Ascending aorta (tissue), 2 donors: ENCODE measurements at regions not wholly inside any gene's neighbourhood (a gene's known extent, or its start where the extent isn't known, plus 50 kb on each side); places are given as distances from the start of the nearest gene placed in this dataset.

Source experiments
- DNase-seq, 2 donors: peaks; one replicate each; pipeline ENCODE4 v3.0.0-alpha.2; 2019; ENCODE audit warnings: low spot score in 2 of 2
- H3K27ac ChIP-seq, 2 donors: fragments of 200-600 bp; sonication (generic); one replicate each; pipeline ENCODE4 v1.5.1; 2016 to 2017; ENCODE audit warnings: mild to moderate bottlenecking in 1 of 2
- H3K27me3 ChIP-seq: fragments of 200-600 bp; sonication (generic); one replicate; pipeline ENCODE4 v1.5.1; 2017
- H3K36me3 ChIP-seq, 2 donors: fragments of 200-600 bp; sonication (generic); one replicate each; pipeline ENCODE4 v1.5.1; 2016
- H3K4me1 ChIP-seq, 2 donors: fragments of 200-600 bp; sonication (generic); one replicate each; pipeline ENCODE4 v1.5.1; 2016 to 2017; ENCODE audit warnings: mild to moderate bottlenecking in 1 of 2
- H3K4me3 ChIP-seq, 2 donors: fragments of 200-600 bp; sonication (generic); one replicate each; pipeline ENCODE4 v1.5.1; 2016 to 2017; ENCODE audit warnings: mild to moderate bottlenecking in 1 of 2
- H3K9me3 ChIP-seq, 2 donors: fragments of 200-600 bp; sonication (generic); one replicate each; pipeline ENCODE4 v1.5.1; 2016
- intact Hi-C: fragments of 100-400 bp; cut with DNase I; formaldehyde crosslinking; loops from one replicate; pipeline ENCODE4 v1.15.1; 2023
- TF ChIP-seq, protein P1 (sequence below), 3 experiments: fragments of 200-600 bp in 2 of 3; fragments of 450-650 bp in 1 of 3; sonication (generic) in 2 of 3; IDR thresholded peaks; one replicate each; pipeline ENCODE4 v1.5.1; 2016 to 2019; ENCODE audit warnings: antibody characterized with exemption in 3 of 3, mild to moderate bottlenecking in 1 of 3, moderate library complexity in 1 of 3

DNA sequence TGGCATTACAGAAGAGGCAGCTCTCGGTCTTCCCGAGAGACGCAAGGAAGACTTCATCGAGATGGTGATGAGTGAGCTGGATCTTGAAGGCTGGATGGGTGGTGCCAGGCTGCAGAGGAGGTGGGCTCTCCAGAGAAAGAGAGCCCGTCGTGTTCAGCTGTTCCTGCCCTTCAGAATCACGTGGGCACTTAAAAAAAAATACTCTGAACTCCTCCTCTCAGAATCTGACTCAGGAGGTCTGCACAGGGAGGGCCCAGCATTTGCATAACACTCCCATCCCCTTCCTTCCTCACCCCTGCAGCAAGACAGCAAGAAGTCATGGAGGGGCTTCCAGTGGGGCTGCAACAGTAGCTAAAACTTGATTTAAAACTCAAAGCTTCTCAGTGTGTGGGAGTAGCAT lies 203.0 kb downstream of the ATPSCKMT start:
- TF ChIP-seq, protein P1, sequence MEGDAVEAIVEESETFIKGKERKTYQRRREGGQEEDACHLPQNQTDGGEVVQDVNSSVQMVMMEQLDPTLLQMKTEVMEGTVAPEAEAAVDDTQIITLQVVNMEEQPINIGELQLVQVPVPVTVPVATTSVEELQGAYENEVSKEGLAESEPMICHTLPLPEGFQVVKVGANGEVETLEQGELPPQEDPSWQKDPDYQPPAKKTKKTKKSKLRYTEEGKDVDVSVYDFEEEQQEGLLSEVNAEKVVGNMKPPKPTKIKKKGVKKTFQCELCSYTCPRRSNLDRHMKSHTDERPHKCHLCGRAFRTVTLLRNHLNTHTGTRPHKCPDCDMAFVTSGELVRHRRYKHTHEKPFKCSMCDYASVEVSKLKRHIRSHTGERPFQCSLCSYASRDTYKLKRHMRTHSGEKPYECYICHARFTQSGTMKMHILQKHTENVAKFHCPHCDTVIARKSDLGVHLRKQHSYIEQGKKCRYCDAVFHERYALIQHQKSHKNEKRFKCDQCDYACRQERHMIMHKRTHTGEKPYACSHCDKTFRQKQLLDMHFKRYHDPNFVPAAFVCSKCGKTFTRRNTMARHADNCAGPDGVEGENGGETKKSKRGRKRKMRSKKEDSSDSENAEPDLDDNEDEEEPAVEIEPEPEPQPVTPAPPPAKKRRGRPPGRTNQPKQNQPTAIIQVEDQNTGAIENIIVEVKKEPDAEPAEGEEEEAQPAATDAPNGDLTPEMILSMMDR (IDR thresholded peaks at IDR 0.05), result no peak
- DNase-seq, result no peak
- Histone ChIP-seq H3K36me3 (no peaks in the 10 kb centered on the region), H3K27ac (no peak overlapping the region), H3K27me3 (no peaks in the 10 kb centered on the region), H3K9me3 (peaks cover 0 to 5% of the 10 kb centered on the region in 2 donors), H3K4me3 (no peak overlapping the region), H3K4me1 (no peaks in the 10 kb centered on the region)
- intact Hi-C loops, result no loop called here

DNA sequence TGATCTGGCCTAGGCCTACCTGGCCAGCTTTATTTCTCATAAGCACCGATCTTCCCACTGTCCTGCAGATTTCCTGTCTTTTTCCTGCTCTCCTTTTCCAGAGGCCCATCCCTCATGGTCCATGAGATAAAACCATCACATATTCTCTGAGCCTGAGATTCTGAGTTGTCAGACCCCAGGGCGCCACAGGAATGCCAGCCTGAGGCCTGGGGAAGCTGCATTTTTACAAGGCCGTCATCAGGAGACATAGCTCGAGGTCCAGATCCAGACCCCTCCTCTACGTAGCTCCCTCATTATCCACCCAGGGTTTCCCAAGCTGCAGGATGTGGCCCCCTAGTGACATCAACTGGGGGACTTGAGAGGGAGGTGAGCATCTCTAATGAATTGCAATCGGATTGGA lies 204.3 kb downstream of the ATPSCKMT start:
- H3K4me1 ChIP-seq, result no peaks in the 10 kb centered on the region
- H3K9me3 ChIP-seq, result no peaks in the 10 kb centered on the region
- DNase-seq, result no peak
- no peaks in the 10 kb centered on the region for H3K27me3 ChIP-seq
- no peak overlapping the region for H3K27ac ChIP-seq
- no peak overlapping the region for H3K4me3 ChIP-seq
- TF ChIP-seq, protein P1 (IDR thresholded peaks at IDR 0.05), result no peak
- no peaks in the 10 kb centered on the region for H3K36me3 ChIP-seq
- intact Hi-C loops, result no loop called here

DNA sequence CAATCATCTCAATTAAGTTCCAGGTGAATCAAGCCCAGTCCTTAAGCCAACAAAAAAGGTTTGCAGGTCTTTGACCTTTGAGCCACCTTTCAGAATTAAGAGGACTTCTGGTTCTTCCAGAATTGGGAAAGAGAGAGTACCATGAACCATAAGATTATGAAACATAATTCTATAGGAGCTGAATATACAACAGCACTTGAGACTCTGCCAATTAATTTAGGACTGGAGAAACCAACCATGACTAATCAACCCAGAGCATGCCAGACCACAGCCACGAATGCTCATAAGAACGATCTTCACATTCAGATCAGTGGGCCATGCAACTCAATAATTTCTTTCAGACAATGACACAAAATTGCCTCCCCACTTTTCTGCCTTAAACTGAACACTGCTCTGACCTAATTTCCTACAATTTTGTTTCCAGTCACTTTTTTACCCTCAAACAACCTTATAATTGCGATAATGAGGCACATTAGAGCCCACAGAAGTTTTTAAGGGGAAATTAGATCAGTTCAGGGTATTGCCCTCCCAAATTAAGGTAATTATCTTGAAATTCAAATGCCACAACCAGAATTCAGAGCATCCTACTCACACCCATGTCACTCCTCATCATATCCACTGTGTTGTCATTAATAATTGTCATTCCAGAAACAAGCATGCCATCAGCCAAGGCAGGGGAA lies 213.4 kb downstream of the ATPSCKMT start:
- Histone ChIP-seq H3K36me3 (no peaks in the 10 kb centered on the region), H3K9me3 (no peaks in the 10 kb centered on the region), H3K27ac (no peak overlapping the region), H3K4me1 (no peaks in the 10 kb centered on the region), H3K27me3 (no peaks in the 10 kb centered on the region), H3K4me3 (no peak overlapping the region)
- TF ChIP-seq, protein P1 (IDR thresholded peaks at IDR 0.05), result no peak
- no peak for DNase-seq
- intact Hi-C loops, result no loop called here

DNA sequence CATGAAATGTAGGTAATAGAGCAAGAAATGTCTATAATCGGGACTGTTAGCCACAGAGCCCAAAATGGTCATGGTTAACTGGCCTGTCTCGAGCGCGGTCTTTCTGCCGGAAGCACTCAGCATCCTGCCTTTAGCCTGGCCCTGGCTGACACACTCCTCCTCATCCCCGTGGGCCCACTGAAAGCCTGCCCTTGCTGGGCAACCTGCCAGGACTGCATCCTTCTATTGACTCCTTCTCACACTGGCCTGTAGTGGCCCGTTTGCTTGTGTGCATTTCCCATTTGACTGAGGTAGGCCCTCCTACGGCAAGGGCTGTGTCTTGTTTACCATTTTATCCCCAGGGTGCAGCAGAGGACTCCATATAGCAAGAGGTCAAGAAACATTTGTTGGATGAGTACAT lies 215.7 kb downstream of the ATPSCKMT start:
- TF ChIP-seq, protein P1 (IDR thresholded peaks at IDR 0.05), result no peak
- Histone ChIP-seq H3K4me1 (no peaks in the 10 kb centered on the region), H3K36me3 (no peaks in the 10 kb centered on the region), H3K27ac (no peak overlapping the region), H3K9me3 (no peaks in the 10 kb centered on the region), H3K4me3 (no peak overlapping the region), H3K27me3 (no peaks in the 10 kb centered on the region)
- DNase-seq, result no peak
- intact Hi-C loops, result no loop called here

DNA sequence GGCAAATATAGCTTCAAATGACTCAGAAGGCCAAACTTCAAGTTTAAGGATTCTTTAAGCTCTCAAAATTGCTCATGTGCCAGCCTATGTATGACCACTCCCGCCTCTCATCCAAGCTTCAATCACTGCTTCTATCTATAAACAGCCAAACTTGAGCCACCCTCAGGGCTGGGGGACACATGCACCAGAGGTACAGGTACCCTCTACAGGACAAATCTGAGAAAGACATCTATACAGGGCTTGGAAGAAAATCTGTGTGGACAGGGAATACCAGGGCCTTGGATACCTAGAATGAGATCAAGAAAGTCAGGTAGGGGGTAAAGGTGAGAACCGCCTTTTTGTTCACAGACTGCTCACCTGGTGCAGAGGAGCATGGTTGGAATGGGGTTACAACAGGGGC lies 217.9 kb downstream of the ATPSCKMT start:
- TF ChIP-seq, protein P1 (IDR thresholded peaks at IDR 0.05), result no peak
- H3K9me3 ChIP-seq, result peaks cover 0 to 3% of the 10 kb centered on the region in 2 donors
- no peak for DNase-seq
- no peaks in the 10 kb centered on the region for H3K27me3 ChIP-seq
- intact Hi-C loops, result no loop called here
- H3K4me1 ChIP-seq, result no peaks in the 10 kb centered on the region
- H3K36me3 ChIP-seq, result no peaks in the 10 kb centered on the region
- no peak overlapping the region for H3K27ac ChIP-seq
- no peak overlapping the region for H3K4me3 ChIP-seq
